Mesenchymal stem cell (in vitro differentiated cells and primary cell): ENCODE measurements at regions not wholly inside any gene's neighbourhood (a gene's known extent, or its start where the extent isn't known, plus 50 kb on each side); places are given as distances from the start of the nearest gene placed in this dataset.

Experiments used
- DNase-seq: peaks from one replicate; pipeline ENCODE4 v3.0.0-alpha.2; 2013
- H2AFZ ChIP-seq: one replicate; pipeline ENCODE4 v1.6.1; 2013; ENCODE audit warnings: low read depth, mild to moderate bottlenecking, control low read depth, inconsistent platforms, low read length, moderate library complexity
- H2AK5ac ChIP-seq: 2 replicates; pipeline ENCODE4 v1.6.1; 2013; ENCODE audit warnings: low read length, moderate library complexity, mild to moderate bottlenecking, inconsistent platforms; ENCODE audit not compliant: severe bottlenecking
- H2BK120ac ChIP-seq: one replicate; pipeline ENCODE4 v1.6.1; 2013; ENCODE audit warnings: low read depth, mild to moderate bottlenecking, inconsistent platforms, low read length, moderate library complexity
- H2BK12ac ChIP-seq, 2 experiments: one replicate each; pipeline ENCODE4 v1.6.1; 2013; ENCODE audit warnings: inconsistent platforms in 2 of 2, low read length in 2 of 2, mild to moderate bottlenecking in 2 of 2, moderate library complexity in 2 of 2, control low read depth in 1 of 2
- H2BK15ac ChIP-seq: one replicate; pipeline ENCODE4 v1.6.1; 2013; ENCODE audit warnings: mild to moderate bottlenecking, low read depth, inconsistent platforms; ENCODE audit not compliant: poor library complexity, severe bottlenecking
- H2BK5ac ChIP-seq: 2 replicates; pipeline ENCODE4 v1.6.1; 2013; ENCODE audit warnings: low read depth, mild to moderate bottlenecking, low read length, control low read depth, inconsistent platforms; ENCODE audit not compliant: poor library complexity, severe bottlenecking
- H3K14ac ChIP-seq, 2 experiments: one replicate each; pipeline ENCODE4 v1.6.1; 2013; ENCODE audit warnings: inconsistent platforms in 2 of 2, low read length in 2 of 2, control low read depth in 1 of 2, mild to moderate bottlenecking in 1 of 2, moderate library complexity in 1 of 2
- H3K18ac ChIP-seq, 2 experiments: one replicate each; pipeline ENCODE4 v1.6.1; 2013; ENCODE audit warnings: inconsistent platforms in 2 of 2, low read length in 2 of 2, control low read depth in 1 of 2, low read depth in 1 of 2, mild to moderate bottlenecking in 1 of 2
- H3K23ac ChIP-seq, 2 experiments: one replicate each; pipeline ENCODE4 v1.6.1; 2013; ENCODE audit warnings: inconsistent platforms in 2 of 2, low read length in 2 of 2, mild to moderate bottlenecking in 2 of 2, moderate library complexity in 2 of 2, control low read depth in 1 of 2
- H3K27ac ChIP-seq: 2 replicates; pipeline ENCODE4 v1.5.1; 2013; ENCODE audit warnings: mild to moderate bottlenecking, moderate library complexity, low read length, control low read depth, inconsistent platforms; ENCODE audit not compliant: poor library complexity, severe bottlenecking
- H3K27me3 ChIP-seq, 2 experiments: 2 replicates each; pipeline versions ENCODE4 v1.6.1 to v1.7.0; 2013; ENCODE audit warnings: low read length in 2 of 2, mild to moderate bottlenecking in 2 of 2, moderate library complexity in 2 of 2, control low read depth in 1 of 2, inconsistent platforms in 1 of 2; ENCODE audit not compliant: control insufficient read depth in 1 of 2, insufficient read depth in 1 of 2
- H3K36me3 ChIP-seq, 2 experiments: 2 replicates each; pipeline versions ENCODE4 v1.6.1 to v1.7.0; 2013; ENCODE audit warnings: low read length in 2 of 2, control low read depth in 1 of 2, inconsistent platforms in 1 of 2, low read depth in 1 of 2, mild to moderate bottlenecking in 1 of 2; ENCODE audit not compliant: insufficient read depth in 2 of 2, control insufficient read depth in 1 of 2
- H3K4ac ChIP-seq, 2 experiments: one replicate each; pipeline ENCODE4 v1.6.1; 2013; ENCODE audit warnings: inconsistent platforms in 2 of 2, low read length in 2 of 2, mild to moderate bottlenecking in 2 of 2, moderate library complexity in 2 of 2, control low read depth in 1 of 2, low read depth in 1 of 2
- H3K4me1 ChIP-seq: 2 replicates; pipeline ENCODE4 v1.6.1; 2013; ENCODE audit warnings: low read depth, low read length, control low read depth; ENCODE audit not compliant: control insufficient read depth, insufficient read depth
- H3K4me2 ChIP-seq: 2 replicates; pipeline ENCODE4 v1.6.1; 2013; ENCODE audit warnings: low read length, mild to moderate bottlenecking, inconsistent platforms; ENCODE audit not compliant: poor library complexity, severe bottlenecking
- H3K4me3 ChIP-seq, 2 experiments: 2 replicates each; pipeline versions ENCODE4 v1.5.1 to v1.7.0; 2013; ENCODE audit warnings: low read length in 2 of 2, mild to moderate bottlenecking in 2 of 2, control low read depth in 1 of 2, low read depth in 1 of 2; ENCODE audit not compliant: insufficient read depth in 1 of 2
- H3K79me1 ChIP-seq: replicated peaks from 2 replicates; pipeline ENCODE4 v1.6.1; 2013; ENCODE audit warnings: mild to moderate bottlenecking, control low read depth, low read length, inconsistent platforms; ENCODE audit not compliant: poor library complexity, severe bottlenecking
- H3K9ac ChIP-seq: 2 replicates; pipeline ENCODE4 v1.7.0; 2013; ENCODE audit warnings: mild to moderate bottlenecking, low read length, moderate library complexity
- H3K9me3 ChIP-seq: 2 replicates; pipeline ENCODE4 v1.7.0; 2013; ENCODE audit warnings: mild to moderate bottlenecking, low read length; ENCODE audit not compliant: control insufficient read depth
- H4K8ac ChIP-seq: one replicate; pipeline ENCODE4 v1.6.1; 2013; ENCODE audit warnings: inconsistent platforms, mild to moderate bottlenecking, low read length, moderate library complexity
- H4K91ac ChIP-seq: one replicate; pipeline ENCODE4 v1.6.1; 2013; ENCODE audit warnings: mild to moderate bottlenecking, low read length, inconsistent platforms
- WGBS: methylation state at CpG from one replicate; pipeline ENCODE4 v1.1.7; 2013; ENCODE audit warnings: mixed read lengths; 5-methylcytosine and 5-hydroxymethylcytosine counted together

DNA sequence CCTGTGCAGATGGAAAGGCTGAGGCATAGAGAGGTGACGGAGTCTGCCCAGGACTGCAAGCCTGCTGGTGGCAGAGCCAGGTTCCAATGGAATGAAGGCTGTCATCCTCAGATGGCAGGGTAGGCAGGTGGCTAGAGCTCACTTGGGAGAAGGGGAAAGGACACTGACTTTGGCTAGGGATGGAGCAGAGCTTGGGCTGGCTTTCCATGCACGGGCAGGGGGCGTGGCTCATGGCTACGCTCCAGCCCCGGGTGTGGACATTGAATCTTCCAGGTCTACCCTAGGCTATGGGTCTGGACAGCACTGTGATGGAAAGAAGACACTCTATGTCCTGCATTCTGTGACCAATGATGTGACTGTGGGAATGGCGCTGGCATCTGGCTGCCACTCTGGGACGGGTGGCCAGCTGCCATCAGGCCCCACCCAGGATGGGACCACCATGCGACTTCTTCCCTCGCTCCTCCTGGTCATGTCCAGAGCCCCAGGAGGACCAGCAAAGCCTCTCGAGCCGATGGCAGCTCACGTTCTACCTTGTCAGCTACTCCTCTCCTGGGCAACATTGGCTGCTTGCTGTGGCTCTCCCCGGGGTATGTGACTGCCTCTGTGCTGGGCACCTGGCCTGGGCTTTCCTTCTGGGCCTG, 398.7 kb downstream of the TMEM121 start:
- Histone ChIP-seq H2BK15ac (no peak overlapping the region), H3K79me1 (no peaks in the 10 kb centered on the region), H3K4ac (no peak overlapping the region), H4K8ac (no peak overlapping the region), H2BK12ac (no peak overlapping the region), H3K9me3 (no peaks in the 10 kb centered on the region), H3K14ac (no peak overlapping the region), H2AFZ (no peak overlapping the region), H2BK120ac (no peak overlapping the region), H4K91ac (no peak overlapping the region), H3K23ac (no peak overlapping the region), H3K27me3 (no peaks in the 10 kb centered on the region), H2AK5ac (no peak overlapping the region), H3K27ac (no peak overlapping the region), H3K4me2 (no peak overlapping the region), H3K4me3 (no peak overlapping the region), H3K9ac (no peak overlapping the region), H3K18ac (no peak overlapping the region), H3K36me3 (no peaks in the 10 kb centered on the region), H3K4me1 (no peaks in the 10 kb centered on the region), H2BK5ac (no peak overlapping the region)
- no peak for DNase-seq
- WGBS, result 79% methylated on average over 13 of the region's 13 CpGs

DNA sequence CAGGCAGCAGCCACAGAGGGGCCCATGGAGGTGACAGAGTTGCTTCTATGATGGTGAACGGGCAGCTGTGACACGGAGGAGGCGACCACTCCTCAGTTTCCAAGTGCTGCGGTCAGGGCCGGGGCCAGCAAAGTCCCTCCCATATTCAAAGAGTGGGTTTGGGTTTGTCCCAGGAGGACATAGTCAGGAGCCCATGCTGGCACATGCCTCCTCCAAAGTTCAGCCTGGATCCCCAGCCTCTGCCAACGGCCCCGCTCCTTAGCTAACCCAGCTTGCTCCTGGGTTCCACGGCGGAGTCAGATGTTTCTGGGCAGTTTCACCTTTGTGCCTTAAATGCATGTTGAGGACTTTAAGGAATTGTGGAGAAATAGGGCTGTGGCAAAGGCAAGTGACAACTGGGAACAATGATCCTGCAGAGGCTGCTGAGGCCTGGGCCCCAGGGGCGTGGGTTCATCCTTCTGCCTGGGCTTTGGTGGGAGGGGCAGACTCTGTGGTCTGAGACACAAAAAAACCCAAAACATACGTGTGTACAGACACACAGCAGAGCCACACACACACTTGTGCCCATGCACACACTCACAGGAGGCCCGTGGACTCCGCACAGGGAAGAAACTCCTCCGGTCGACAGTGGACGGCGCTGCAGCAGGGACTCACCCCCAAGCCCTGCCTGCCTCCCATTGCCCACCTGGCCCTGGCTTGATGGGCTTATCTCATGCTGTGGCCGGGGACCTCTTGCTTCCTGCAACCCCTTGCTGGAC, 399.4 kb downstream of the TMEM121 start:
- no peak overlapping the region for H2AFZ ChIP-seq
- H3K27me3 ChIP-seq, result no peaks in the 10 kb centered on the region
- no peak overlapping the region for H3K4ac ChIP-seq
- no peak overlapping the region for H2AK5ac ChIP-seq
- H3K36me3 ChIP-seq, result no peaks in the 10 kb centered on the region
- no peak overlapping the region for H3K14ac ChIP-seq
- H2BK5ac ChIP-seq, result no peak overlapping the region
- H3K9ac ChIP-seq, result no peak overlapping the region
- H4K8ac ChIP-seq, result no peak overlapping the region
- H3K4me3 ChIP-seq, result no peak overlapping the region
- no peak overlapping the region for H4K91ac ChIP-seq
- H3K9me3 ChIP-seq, result no peaks in the 10 kb centered on the region
- WGBS, result 79% methylated on average over 18 of the region's 18 CpGs
- no peak overlapping the region for H3K4me2 ChIP-seq
- no peak overlapping the region for H3K23ac ChIP-seq
- no peak overlapping the region for H3K18ac ChIP-seq
- H2BK15ac ChIP-seq, result no peak overlapping the region
- H3K79me1 ChIP-seq, result no peaks in the 10 kb centered on the region
- no peak overlapping the region for H2BK120ac ChIP-seq
- H3K27ac ChIP-seq, result no peak overlapping the region
- H2BK12ac ChIP-seq, result no peak overlapping the region
- H3K4me1 ChIP-seq, result no peaks in the 10 kb centered on the region
- DNase-seq, result no peak

DNA sequence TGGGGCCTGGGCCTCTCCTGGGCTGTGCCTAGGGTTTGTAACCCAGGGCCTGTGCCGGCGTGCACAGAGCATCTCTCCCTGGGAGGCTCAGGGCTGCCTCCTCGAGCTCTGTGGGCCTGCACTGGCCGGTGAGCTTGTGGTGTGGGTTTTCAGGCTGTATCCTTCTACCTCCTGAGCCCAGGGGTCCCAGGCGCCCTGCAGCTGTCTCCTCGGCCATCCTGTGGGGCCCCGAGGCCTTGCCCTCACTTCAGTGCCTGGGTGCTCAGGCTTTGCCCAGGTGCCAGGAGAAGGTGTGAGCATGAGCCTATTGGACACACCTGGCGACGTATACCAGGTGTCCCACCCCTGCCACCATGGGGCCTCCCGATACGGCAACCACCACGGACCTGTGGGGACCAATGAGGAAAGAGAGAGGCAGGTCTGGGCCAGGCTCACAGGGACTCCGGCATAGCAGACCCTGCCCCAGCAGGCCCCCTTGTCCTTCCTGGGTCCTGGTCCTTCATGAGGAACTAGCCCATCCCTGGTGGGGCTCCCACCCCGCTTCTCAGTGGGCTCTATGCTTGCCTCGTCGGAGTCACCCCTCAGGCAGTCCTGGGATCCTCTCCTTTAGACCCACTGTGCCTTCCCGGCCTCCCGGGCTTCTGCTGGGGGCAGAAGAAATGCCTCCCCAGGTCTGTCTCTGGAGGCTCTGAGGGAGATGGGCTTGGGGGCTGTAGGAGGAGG, 400.2 kb downstream of the TMEM121 start:
- 87% methylated on average over 16 of the region's 18 CpGs for WGBS
- Histone ChIP-seq H3K4ac (no peak overlapping the region), H3K27ac (no peak overlapping the region), H3K4me3 (no peak overlapping the region), H3K36me3 (no peaks in the 10 kb centered on the region), H2BK12ac (no peak overlapping the region), H4K91ac (no peak overlapping the region), H2AK5ac (no peak overlapping the region), H3K14ac (no peak overlapping the region), H3K18ac (no peak overlapping the region), H2AFZ (no peak overlapping the region), H3K79me1 (no peaks in the 10 kb centered on the region), H3K27me3 (no peaks in the 10 kb centered on the region), H3K23ac (no peak overlapping the region), H3K4me1 (no peaks in the 10 kb centered on the region), H2BK120ac (no peak overlapping the region), H3K9ac (no peak overlapping the region), H2BK15ac (no peak overlapping the region), H4K8ac (no peak overlapping the region), H3K4me2 (no peak overlapping the region), H2BK5ac (no peak overlapping the region), H3K9me3 (no peaks in the 10 kb centered on the region)
- no peak for DNase-seq
